Kidney (tissue), 13 donors: ENCODE measurements at regions not wholly inside any gene's neighbourhood (a gene's known extent, or its start where the extent isn't known, plus 50 kb on each side); places are given as distances from the start of the nearest gene placed in this dataset.

Source experiments
- DNase-seq, 5 donors: peaks; one replicate each; pipeline ENCODE4 v3.0.0-alpha.2; 2013 to 2020
- FAIRE-seq: peaks from 2 replicates; lab custom pipeline; 2012; peaks lifted over from hg19 to GRCh38; lab: Jason Lieb, UNC
- H3K27ac ChIP-seq, 2 donors: one replicate each; pipeline ENCODE4 v1.7.0; 2013; ENCODE audit warnings: low read depth in 2 of 2, low read length in 2 of 2, inconsistent platforms in 1 of 2
- H3K27me3 ChIP-seq: one replicate; pipeline ENCODE4 v1.7.1; 2013; ENCODE audit warnings: low read length, inconsistent platforms; ENCODE audit not compliant: control insufficient read depth, insufficient read depth
- H3K36me3 ChIP-seq, 3 donors: one replicate each; pipeline versions ENCODE4 v1.7.0 to v1.7.1; 2013; ENCODE audit warnings: low read length in 3 of 3, control low read depth in 1 of 3, inconsistent platforms in 1 of 3; ENCODE audit not compliant: insufficient read depth in 3 of 3, control insufficient read depth in 2 of 3
- H3K4me1 ChIP-seq, 3 donors: one replicate each; pipeline versions ENCODE4 v1.7.0 to v1.7.1; 2013; ENCODE audit warnings: low read length in 3 of 3, inconsistent platforms in 1 of 3, low read depth in 1 of 3; ENCODE audit not compliant: control insufficient read depth in 2 of 3, insufficient read depth in 2 of 3
- H3K4me3 ChIP-seq, 3 donors: one replicate each; pipeline versions ENCODE4 v1.7.0 to v1.8.1; 2013; ENCODE audit warnings: low read length in 3 of 3, control low read depth in 1 of 3, inconsistent platforms in 1 of 3
- H3K9ac ChIP-seq, 3 donors: one replicate each; pipeline versions ENCODE4 v1.7.0 to v1.7.1; 2013; ENCODE audit warnings: low read length in 3 of 3, control low read depth in 1 of 3, inconsistent platforms in 1 of 3
- H3K9me3 ChIP-seq, 3 donors: one replicate each; pipeline versions ENCODE4 v1.7.0 to v1.7.1; 2013; ENCODE audit warnings: low read length in 3 of 3, control low read depth in 1 of 3, inconsistent platforms in 1 of 3; ENCODE audit not compliant: control insufficient read depth in 2 of 3, insufficient read depth in 1 of 3
- CTCF ChIP-seq: IDR thresholded peaks from 3 replicates; pipeline ENCODE4 v1.5.1; 2012; ENCODE audit warnings: mild to moderate bottlenecking, moderate library complexity, borderline replicate concordance; ENCODE audit not compliant: insufficient read depth; ENCODE audit errors: extremely low read depth
- intact Hi-C: fragments of 100-400 bp; cut with DNase I; formaldehyde crosslinking; loops from one replicate; pipeline ENCODE4 v1.11.1; 2022
- donor health status: control.
- donor health status: control.
- donor health status: control.
- donor health status: control.
- donor health status: control.
- donor health status: DM: yes; HTN: yes; CAD: no.
- donor health status: Normal renal cell carcinoma (clear cell type).

DNA sequence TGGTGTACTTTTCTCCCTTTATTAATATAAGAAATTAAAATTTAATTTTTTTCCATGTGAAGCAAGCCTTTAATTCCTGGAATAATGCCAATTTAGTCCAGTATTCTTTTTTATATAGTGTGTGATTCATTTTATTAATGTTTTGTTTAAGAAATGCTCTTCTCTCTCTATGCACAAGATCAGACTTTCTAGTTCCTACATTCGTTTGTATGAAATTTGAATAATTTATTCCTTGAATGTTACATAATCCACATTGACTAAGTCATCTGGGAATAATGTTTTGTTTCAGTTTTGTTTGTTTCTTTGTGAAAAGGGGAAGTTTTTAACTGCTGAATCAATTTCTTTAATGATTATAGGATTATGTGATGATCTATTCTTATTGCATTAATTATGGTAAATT lies 181.4 kb upstream of the ID4 start:
- no peak for FAIRE-seq

GRCh38 chr6:19660123-19660910 lies 176.9 kb upstream of the ID4 start:
- FAIRE-seq, result no peak
- intact Hi-C loops, result no loop called here
- no peak overlapping the region for H3K9ac ChIP-seq
- H3K9me3 ChIP-seq, result no peaks in the 10 kb centered on the region
- peaks cover 0 to 3% (median 2%) of the 10 kb centered on the region in 3 donors for H3K4me1 ChIP-seq
- no peak for TF ChIP-seq CTCF
- no peaks in the 10 kb centered on the region for H3K27me3 ChIP-seq
- no peaks in the 10 kb centered on the region for H3K36me3 ChIP-seq
- H3K27ac ChIP-seq, result no peak overlapping the region
- no peak for DNase-seq
- H3K4me3 ChIP-seq, result no peak overlapping the region

More for the DNA sequence above, 181.4 kb upstream of the ID4 start:
- H3K36me3 ChIP-seq, result no peaks in the 10 kb centered on the region
- DNase-seq, result no peak
- H3K4me3 ChIP-seq, result peak overlapping the region in 1 of 3 donors; percentile 29
- H3K27ac ChIP-seq, result no peak overlapping the region
- no peaks in the 10 kb centered on the region for H3K9me3 ChIP-seq
- no peak overlapping the region for H3K9ac ChIP-seq
- no peaks in the 10 kb centered on the region for H3K27me3 ChIP-seq
- TF ChIP-seq CTCF, result no peak
- peaks cover 0 to 2% (median 0%) of the 10 kb centered on the region in 3 donors for H3K4me1 ChIP-seq
- intact Hi-C loops, result no loop called here

- Histone ChIP-seq H3K27ac (no peak overlapping the region), H3K4me1 (peaks cover 0 to 3% (median 2%) of the 10 kb centered on the region in 3 donors), H3K36me3 (no peaks in the 10 kb centered on the region), H3K27me3 (no peaks in the 10 kb centered on the region), H3K9me3 (no peaks in the 10 kb centered on the region), H3K4me3 (no peak overlapping the region), H3K9ac (no peak overlapping the region)
- DNase-seq (no peak), FAIRE-seq (no peak)
- TF ChIP-seq CTCF, result no peak
- intact Hi-C loops, result no loop called here
These were observed 174.3 kb upstream of the ID4 start for GRCh38 chr6:19662911-19663310.
